Stimulated activated CD8-positive, alpha-beta memory T cell treated with anti-CD3 and anti-CD28 coated beads, Interleukin-7, amount 100 ng/mL, for 4 hours (primary cell): ENCODE measurements at regions not wholly inside any gene's neighbourhood (a gene's known extent, or its start where the extent isn't known, plus 50 kb on each side); places are given as distances from the start of the nearest gene placed in this dataset.

ENCODE experiments used
- DNase-seq, 2 donors: peaks; one replicate each; pipeline ENCODE4 v3.0.0-alpha.2; 2020; ENCODE audit warnings: low read depth in 2 of 2

DNA sequence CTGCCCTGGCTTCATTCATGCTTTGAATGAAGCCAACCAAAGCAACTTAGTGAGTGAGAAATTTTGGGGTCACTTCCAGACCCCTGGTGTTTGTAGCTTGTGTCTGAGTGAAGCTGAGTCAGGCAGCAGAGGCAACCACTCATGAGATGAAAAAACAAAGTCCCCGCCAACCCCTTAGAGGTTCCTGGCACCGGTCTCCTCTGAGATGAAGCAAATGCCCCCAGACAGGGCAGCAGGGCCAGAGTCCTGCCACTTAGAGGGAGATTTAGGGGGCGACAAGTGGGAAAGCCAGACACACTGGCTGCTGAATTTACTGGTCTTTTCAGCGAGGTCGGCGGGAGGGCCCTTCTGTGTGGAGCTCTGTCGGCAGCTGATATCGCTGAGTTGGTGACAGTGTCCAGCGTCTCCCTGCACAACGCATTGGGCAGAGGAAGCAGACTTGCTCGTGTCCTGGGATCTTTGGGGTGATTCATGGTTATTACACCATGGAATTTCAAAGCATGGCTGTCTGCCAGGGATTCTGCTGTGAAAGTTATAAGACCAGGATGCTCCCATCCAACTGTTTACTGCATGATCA, 482.6 kb downstream of the MIAT start:
- DNase-seq, result no peak

DNA sequence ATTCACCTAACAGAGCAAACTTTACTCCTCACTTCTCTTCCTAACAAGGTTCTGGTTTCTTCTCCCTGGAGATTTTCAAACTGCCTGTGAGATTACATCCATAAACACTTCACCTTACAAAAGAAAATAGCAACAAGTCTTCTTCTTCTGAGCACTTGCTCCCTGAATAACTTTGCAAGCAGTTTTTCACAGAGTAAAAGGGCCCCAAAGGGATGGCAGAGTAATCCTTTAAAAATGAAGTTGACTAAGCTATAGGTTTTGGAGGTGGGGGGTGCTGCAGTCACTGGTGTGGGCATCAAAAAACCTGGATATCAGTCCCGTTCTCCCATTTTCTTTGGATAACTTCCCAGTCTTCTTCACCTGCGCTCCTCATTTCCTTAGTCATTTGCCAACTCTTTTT, 484.9 kb downstream of the MIAT start:
- no peak for DNase-seq

DNA sequence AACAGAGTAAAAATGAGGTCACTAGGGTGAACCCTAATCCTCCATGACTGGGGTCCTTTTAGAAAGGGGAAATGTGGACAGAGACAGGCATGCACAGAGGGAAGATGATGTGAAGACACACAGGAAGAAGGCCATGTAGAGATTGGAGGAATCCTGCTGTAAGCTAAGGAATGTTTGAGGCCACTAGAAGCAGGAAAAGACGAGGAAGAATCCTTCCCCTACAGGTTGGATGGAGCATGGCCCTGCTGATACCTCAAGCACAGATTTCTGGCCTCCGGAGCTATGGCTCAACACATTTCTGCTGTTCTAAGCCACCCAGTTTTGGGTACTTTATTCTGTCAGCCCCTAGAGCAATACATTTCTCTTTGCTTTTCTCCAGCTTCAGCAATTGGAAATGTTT, 486.9 kb downstream of the MIAT start:
- no peak for DNase-seq

- DNase-seq, result no peak
Measured at GRCh38 chr22:27146866-27147633, 489.7 kb downstream of the MIAT start.

- DNase-seq, result no peak
Measured at GRCh38 chr22:27148055-27148454, 490.7 kb downstream of the MIAT start.

GRCh38 chr22:27148886-27149470, 491.6 kb downstream of the MIAT start:
- no peak for DNase-seq

- DNase-seq, result no peak
Measured at GRCh38 chr22:27149921-27150543, 492.6 kb downstream of the MIAT start.

DNA sequence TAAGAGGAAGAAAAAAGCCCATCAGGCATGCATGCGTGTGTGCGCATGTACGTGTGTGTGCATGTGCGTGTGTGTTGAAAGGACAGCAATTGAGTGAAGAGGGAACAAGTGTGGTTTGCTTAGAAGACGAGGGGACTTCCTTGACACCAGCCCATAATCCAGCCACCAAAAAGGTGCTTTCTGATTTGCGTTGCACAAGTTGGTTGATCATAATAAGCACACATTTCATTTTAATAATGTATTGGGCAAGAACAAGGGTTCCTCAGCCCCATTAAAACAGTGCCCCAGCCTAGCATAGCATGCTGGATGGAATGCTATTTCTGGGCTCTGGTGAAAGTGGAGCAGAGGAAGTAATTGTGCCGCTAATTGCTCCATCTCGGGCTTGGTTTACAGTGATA, 493.2 kb downstream of the MIAT start:
- no peak for DNase-seq

GRCh38 chr22:27151407-27151806, 494.0 kb downstream of the MIAT start:
- DNase-seq, result no peak

GRCh38 chr22:27152033-27152432, 494.6 kb downstream of the MIAT start:
- DNase-seq, result no peak

GRCh38 chr22:27152883-27153282, 495.5 kb downstream of the MIAT start:
- DNase-seq, result no peak

DNA sequence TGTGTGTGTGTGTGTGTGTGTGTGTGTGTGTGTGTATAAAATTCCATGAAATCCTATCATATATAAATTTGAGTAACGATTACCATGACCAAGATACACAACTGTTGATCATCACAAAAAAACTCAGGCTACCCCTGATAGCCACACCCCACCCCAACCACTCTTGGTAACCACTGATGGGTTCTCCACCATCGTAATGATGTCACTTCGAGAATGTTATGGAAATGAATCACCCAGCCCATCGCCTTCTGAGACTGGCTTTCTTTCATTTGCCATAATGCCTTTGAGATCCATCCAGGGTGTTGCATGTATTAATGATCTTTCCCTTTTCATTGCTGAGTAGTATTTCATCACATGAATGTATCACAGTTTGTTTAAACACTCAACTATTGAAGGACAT, 496.0 kb downstream of the MIAT start:
- no peak for DNase-seq

GRCh38 chr22:27154717-27155116, 497.3 kb downstream of the MIAT start:
- DNase-seq, result no peak

- DNase-seq, result no peak
Measured at GRCh38 chr22:27156821-27157489, 499.6 kb downstream of the MIAT start.

DNA sequence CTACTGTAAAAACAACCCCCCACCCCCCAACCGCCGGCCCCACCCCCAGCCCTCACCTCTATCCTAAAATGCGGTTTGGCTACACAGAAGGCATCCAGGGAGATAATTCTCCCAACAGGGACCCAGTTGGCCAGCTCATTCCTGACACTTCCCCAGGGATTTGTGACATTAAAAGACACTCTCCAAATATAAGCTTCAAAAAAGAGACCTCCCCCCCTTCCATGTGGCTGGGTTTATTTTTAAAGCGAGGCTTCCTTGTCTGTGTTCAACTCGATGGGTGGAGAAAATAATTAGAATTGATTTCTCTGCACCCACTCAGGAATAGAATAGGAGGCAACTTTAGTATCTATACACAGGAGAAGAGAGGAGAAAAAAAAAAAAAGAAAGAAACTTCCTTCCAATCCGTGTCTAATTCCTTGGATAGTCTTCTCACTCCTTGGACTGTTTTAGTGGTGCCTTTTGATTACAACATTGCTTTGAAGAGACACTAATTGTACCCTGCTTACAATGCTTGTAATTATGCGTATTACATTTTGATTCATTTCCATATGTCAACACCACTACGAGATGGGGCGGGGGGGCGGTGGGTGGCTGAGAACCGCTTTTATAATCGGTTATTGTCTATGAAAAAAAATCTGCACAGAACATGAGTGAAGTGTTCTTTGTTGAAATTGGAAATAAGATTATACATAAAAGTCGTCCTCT, 500.4 kb downstream of the MIAT start:
- DNase-seq, result no peak

DNA sequence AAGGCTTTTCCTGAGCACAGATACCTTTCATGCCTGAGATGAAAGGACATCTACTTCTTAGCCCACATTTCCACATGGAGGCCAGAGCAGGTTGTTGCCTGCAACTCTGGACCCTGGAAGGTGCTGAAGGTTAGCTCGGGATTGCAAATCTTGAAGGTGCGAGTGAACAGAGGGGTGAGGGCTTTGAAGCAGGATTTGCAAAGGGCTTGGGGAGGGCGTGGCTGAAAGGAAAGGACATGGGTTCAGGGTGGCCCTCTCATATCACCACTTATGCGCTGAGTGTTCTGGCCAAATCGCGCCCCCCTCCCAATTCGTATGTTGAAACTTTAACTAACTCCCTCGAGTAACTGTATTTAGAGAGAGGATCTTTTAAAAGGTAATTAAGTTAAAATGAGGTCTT, 501.6 kb downstream of the MIAT start:
- no peak for DNase-seq

GRCh38 chr22:27159716-27160295, 502.4 kb downstream of the MIAT start:
- DNase-seq, result no peak

DNA sequence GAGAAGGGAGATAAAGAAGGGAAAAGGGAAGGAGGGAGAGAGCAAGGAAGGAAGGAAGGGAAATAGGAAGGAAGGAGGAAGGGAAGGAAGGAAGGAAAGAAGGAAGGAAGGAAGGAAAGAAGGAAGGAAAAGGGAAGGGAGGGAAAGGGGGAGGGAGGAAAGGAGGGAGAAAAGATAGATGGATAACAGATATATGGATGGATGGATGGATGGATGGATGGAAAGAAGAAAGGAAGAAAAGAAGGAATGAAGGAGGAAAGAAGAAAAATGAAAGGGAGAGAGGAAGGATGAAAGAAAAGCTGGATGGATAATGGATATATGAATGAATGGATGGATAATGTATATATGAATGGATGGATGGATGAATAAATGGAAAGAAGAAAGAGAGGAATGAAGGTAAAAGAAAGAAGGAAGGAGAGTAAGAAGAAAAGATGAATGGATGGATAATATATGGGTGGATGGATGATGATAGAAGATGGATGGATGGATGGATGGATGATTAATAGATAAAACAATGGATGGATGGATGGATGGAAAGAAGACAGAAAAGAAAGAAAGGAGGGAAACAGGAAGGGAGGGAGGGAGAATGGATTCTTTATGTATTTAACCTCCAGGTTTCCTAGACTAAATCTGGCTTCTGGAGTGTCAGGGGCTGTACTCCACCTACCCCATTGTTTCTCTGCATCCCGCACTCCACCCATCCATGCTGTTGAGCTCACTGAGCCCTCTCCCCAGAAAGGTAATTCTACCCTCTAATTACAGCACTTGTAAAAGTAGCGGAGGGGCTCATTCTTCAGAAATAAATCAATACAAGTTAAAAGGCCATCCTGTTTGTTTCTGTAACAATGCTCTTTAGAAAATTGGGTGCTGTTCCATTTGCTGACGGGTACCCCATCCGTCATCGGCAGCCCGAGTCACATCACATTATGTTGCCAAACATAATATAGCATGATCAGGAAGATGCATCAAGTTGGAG, 506.1 kb downstream of the MIAT start:
- DNase-seq, result no peak

- no peak for DNase-seq
Measured at GRCh38 chr22:27164781-27165503, 507.6 kb downstream of the MIAT start.
